ELF-1 (cell line): ENCODE measurements at regions not wholly inside any gene's neighbourhood (a gene's known extent, or its start where the extent isn't known, plus 50 kb on each side); places are given as distances from the start of the nearest gene placed in this dataset.
A peak's percentile ranks its signal among the peaks of the same experiment; 100 is the strongest.
"Not testable (repeated sequence)": the region's sequence is repeated elsewhere in the genome, so short reads cannot be mapped to it uniquely, and the experiment has no call there.

Experiments used
- DNase-seq: peaks from one replicate; pipeline ENCODE4 v3.0.0-alpha.2; 2016; ENCODE audit warnings: low read depth, low spot score

GRCh38 chr22:22756551-22757201 is 112.3 kb downstream of the GGTLC2 start:
- DNase-seq = not testable (repeated sequence)

DNA sequence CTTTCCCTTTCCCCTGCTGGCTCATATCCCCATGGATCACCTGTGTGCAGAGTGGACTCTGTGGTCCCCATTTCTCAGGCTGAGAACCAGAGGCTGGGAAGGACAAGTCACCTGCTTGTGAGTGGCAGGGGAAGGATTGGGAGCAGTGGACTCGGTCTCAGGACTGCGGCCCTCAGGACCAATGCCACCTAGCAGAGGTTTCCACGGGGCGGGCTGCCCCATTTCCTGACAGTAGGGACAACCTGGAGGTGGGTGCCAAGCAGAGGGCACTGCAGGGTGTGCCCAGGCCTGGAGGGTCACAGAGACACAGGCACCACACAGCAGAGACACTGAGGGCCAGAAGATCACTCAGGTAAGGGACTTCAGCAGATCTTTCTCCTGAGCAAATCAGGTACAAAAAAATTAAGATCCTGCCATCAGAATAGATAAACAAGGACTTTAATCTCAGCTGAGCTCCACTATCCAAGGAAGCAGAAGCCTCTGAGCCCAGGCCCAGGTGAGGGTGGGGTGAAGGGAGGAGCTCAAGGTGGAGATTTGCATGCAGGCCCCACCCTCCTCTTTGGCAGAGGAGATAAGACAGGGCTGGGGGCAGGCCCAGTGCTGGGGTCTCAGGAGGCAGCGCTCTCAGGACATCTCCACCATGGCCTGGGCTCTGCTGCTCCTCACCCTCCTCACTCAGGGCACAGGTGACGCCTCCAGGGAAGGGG is 113.8 kb downstream of the GGTLC2 start:
- not testable (repeated sequence) for DNase-seq

DNA sequence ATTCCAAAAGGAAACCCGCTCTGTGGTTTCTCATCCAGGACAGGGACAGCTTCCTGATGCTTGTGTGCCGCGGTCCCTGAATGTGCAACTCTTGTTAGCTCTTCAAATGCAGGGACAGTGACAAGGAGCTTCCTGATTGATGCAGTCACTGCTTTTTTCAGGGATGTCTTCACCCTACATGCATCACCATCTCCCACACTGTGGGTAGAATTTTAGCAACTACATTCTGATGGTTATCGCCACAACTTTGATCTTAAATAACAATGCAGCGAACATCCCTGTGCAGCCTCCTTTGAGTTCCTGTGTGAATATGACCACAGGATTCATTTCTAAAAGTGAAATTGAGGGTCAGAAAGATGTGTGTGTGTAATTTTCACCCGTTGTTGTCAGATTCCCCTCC is 115.0 kb downstream of the GGTLC2 start:
- no peak for DNase-seq

GRCh38 chr22:22759889-22760546 is 115.6 kb downstream of the GGTLC2 start:
- no peak for DNase-seq

GRCh38 chr22:22761606-22761962 is 117.2 kb downstream of the GGTLC2 start:
- no peak for DNase-seq

GRCh38 chr22:22761963-22762772 is 117.8 kb downstream of the GGTLC2 start:
- DNase-seq = no peak

- DNase-seq = no peak
Observed at GRCh38 chr22:22763512-22763911, 119.1 kb downstream of the GGTLC2 start.

GRCh38 chr22:22764085-22764484 is 119.7 kb downstream of the GGTLC2 start:
- no peak for DNase-seq

- DNase-seq = no peak
Observed at GRCh38 chr22:22767876-22768602, 119.6 kb upstream of the IGLL5 start.

DNA sequence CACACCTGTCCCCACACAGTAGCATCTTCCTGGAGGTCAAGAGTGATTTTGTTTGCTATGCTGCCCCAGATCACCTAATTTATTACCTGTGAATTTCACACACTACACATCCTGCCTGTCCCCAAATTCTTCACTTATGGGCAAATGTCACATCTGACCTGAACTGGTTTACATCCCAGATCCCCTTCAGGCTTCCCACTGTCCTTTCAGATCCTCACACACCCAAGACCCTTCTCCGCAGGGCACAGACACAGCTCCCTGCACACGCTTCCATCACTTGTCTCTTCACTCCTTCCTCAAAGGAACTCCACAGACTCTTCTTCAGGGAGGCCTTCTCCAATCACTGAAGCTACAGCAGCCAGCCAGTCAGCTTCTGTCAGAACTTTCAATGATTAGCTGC is 118.7 kb upstream of the IGLL5 start:
- no peak for DNase-seq

DNA sequence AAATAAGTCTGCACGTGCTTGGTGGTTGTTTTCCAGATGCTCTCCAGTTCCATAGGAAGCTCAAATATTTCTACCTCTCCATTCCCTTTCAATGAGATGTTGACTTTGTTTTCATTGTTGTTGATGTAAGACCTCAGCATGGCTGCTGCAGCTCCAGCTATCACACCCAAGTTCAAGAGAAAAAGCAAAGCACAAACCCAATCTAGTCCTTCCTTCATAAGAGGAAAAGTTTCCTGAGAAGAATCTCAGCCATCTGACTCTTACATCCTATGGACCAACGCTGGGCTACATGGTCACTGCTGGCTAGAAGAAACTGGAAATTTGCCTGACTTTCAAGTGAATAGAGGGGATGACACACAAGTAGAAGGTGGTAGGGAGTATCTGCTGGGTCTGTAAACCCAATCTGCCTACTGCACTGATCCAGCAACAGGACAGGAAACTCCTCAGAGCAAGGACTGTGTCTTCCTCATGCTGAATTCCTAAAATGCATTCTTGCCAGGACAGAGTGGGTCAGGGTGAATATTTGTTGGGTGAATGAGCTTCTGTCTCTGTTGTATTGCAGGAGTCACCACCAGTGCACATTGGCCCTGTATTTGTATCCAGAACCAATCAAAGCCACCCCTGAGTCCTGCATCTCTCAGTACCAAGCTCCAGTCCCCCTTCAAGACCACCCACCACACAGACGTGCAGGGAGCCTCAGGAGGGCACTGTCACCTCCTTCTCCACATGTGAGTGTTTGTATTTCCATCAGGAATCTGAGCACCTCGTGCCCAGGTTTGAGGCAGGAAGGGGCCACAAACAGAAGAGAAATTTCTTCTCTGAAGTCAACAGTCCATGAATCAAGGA is 118.0 kb upstream of the IGLL5 start:
- no peak for DNase-seq

DNA sequence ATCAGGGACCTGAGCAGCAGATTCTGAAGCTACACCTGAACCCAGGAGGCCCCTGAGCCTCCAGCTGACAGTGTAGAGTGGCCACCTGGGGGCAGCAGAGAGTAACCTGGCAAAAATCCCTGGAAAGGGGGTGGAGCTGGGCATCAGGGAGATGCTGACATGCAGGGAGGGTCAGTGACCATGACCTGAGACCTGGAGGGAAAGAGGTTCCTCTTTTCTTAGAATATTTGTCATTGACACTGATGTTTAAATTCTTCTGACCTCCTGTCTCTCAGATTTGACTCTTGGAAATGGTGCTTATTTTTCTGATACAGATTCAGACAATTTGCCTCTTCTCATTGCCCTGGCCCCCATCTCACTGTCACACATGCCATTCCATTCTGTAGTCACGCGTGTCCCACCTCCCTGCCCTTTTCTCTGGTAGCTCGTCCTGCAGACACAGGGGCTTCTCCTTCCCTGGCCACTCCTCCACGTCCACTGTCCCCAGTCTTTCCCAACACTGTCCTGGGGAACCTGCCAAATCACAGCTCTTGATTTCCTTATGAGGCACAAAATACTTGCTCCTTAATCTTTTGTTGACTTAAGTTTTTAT is 117.2 kb upstream of the IGLL5 start:
- peak; percentile 70 for DNase-seq

DNA sequence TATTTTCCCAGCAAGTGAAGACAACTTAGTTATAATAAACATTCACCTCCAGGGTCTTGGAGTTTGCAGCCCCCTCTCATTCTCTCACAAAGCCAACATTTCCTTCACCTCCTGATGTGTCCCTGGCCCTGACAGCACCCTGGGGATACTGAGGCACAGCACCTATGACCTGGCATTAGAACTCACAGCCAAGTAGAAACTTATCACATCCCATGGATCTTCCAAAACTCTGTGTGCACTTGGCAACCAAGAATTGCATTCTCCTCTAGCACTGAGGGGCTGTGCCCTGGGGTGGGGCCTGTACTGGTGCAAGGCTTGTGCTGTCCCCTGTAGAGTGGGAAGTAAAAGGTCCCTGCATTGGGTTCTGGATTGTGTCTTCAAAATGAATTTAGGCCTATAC is 116.7 kb upstream of the IGLL5 start:
- no peak for DNase-seq

DNA sequence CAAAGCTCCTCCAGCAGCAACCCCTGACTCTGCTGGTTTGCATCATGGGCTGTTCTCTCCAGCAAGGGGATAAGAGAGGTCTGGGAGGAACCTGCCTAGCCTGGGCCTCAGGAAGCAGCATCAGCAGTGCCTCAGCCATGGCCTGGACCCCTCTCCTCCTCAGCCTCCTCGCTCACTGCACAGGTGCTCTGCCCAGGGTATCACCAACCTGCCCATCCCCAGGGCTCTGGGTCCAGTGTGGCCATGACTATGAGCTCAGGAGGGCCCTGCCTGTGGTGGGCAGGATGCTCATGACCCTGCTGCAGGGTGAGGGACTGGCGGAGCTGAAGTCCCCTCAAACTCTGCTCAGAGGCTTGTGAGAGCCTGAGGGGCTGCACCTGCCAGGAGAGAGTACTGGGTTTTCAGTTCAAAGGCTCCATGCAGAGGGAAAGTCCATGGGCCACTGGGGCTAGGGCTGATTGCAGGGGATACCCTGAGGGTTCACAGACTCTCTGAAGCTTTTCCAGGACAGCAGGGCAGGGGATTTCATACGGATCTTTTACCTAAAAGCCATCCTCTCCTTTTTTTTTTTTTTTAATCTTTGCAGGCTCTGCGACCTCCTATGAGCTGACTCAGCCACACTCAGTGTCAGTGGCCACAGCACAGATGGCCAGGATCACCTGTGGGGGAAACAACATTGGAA is 115.8 kb upstream of the IGLL5 start:
- DNase-seq = no peak

GRCh38 chr22:22772396-22772795 is 115.2 kb upstream of the IGLL5 start:
- DNase-seq = no peak

DNA sequence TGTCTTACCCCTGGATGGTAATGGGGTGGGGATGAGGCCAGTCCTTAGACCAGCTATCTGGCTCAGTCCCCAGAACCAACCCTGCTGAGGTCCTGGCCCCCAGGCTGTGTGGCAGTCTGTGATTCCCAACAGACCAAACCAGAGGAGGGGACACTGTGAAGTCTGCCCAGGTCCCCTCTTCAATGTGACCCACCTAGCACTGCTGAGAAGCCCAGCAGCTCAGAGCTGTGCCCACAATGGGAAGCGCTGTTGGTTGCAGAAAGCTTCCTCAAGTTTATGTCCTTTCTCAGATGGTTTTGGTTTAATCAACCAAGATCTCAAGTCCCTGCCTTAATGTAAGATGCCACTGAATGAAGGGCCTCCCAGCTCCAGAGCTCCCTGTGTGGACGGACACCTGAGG is 114.7 kb upstream of the IGLL5 start:
- DNase-seq = no peak

GRCh38 chr22:22773427-22773826 is 114.2 kb upstream of the IGLL5 start:
- DNase-seq = no peak

DNA sequence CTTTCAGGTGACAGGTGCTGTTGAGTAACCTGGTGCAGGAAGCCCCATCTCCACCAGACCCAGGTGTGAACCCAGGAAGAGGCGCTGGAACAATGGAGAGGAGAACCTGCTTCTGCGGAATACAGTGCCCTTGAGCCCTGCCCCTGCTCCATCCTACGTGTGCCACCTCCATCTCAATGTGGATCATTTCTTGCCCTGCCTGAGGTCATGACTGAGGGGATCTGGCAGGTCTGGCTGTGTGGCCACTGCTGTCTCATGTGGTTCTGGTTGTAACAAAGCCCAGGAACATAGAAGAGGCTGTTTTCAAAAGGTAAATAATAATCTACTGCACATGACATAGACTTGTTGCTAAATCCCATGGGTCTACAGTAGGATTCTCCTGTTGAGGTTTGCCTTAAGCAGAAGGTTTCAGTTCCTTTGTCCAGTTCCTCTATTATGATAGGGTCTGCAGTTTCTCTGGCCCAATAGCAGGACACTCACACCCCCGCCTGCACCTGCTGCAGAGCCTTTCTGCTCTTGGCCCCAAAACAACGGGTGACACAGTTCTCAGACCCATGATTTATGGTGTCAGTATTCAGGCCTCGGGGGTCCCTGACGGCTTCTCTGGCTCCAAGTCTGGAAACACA is 113.5 kb upstream of the IGLL5 start:
- DNase-seq = no peak

DNA sequence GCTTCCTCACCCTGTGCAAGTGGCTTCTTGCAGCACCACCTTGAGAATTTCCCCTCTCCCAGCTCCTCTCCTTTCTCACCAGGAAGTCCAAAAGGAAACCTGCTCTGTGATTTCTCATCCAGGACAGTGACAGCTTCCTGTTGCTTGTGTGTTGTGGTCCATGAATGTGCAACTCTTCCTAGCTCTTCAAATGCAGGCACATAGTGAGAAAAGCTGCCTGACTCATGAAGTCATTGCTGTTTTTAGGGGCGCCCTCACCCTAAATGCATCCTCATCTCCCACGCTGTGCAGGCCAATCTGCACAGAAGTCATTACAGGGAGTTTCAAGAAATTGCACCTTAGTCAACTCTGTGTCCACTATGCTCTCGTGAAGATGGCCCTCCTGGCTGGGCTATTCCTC is 112.9 kb upstream of the IGLL5 start:
- not testable (repeated sequence) for DNase-seq
